ENCODE measurements at regions not wholly inside any gene's neighbourhood (a gene's known extent, or its start where the extent isn't known, plus 50 kb on each side); places are given as distances from the start of the nearest gene placed in this dataset.

- TF ChIP-seq CTCF (IDR thresholded peaks at IDR 0.05) = no peak
- TF ChIP-seq ESRRA (CRISPR knock-in tag; IDR thresholded peaks at IDR 0.05; ENCODE audit: borderline replicate concordance) = no peak
- no peak for TF ChIP-seq NR2C2 (CRISPR knock-in tag; IDR thresholded peaks at IDR 0.05)
- TF ChIP-seq E2F4 (CRISPR knock-in tag; IDR thresholded peaks at IDR 0.05; ENCODE audit: borderline replicate concordance, low read depth) = no peak
- no peak for TF ChIP-seq FOXJ3 (CRISPR knock-in tag; IDR thresholded peaks at IDR 0.05; ENCODE audit: borderline replicate concordance)
- no peak for TF ChIP-seq USF1 (CRISPR knock-in tag; IDR thresholded peaks at IDR 0.05)
- no peak for TF ChIP-seq HMGXB4 (CRISPR knock-in tag; IDR thresholded peaks at IDR 0.05)
- TF ChIP-seq E2F1 (CRISPR knock-in tag; IDR thresholded peaks at IDR 0.05) = no peak
- TF ChIP-seq KAT7 (CRISPR knock-in tag; IDR thresholded peaks at IDR 0.05; ENCODE audit: borderline replicate concordance) = no peak
- TF ChIP-seq SP1 (CRISPR knock-in tag; conservative IDR thresholded peaks at IDR 0.05) = no peak
- no peak for TF ChIP-seq USF2 (CRISPR knock-in tag; IDR thresholded peaks at IDR 0.05)
- TF ChIP-seq MLX (CRISPR knock-in tag; IDR thresholded peaks at IDR 0.05) = no peak
- TF ChIP-seq ETV6 (CRISPR knock-in tag; IDR thresholded peaks at IDR 0.05) = no peak
Measured at GRCh38 chr17:79508291-79508716, 102.5 kb downstream of the RBFOX3 start.

Measured in WTC11 (cell line).